SK-N-SH treated with all-trans-retinoic acid at 6 μM for 48 hours (cell line): ENCODE measurements at regions not wholly inside any gene's neighbourhood (a gene's known extent, or its start where the extent isn't known, plus 50 kb on each side); places are given as distances from the start of the nearest gene placed in this dataset.

ENCODE experiments used
- ATAC-seq: fragments of 200-7000 bp; cut with Tn5 transposase; 3 replicates; pipeline ENCODE4 v1.9.1; 2020; ENCODE audit warnings: mild to moderate bottlenecking, moderate library complexity
- BACH2 ChIP-seq: fragments of 250-450 bp; sonication (Bioruptor Pico); IDR thresholded peaks from 2 replicates; pipeline ENCODE4 v1.9.0; 2021; ENCODE audit warnings: mild to moderate bottlenecking, borderline replicate concordance
- CSDC2 ChIP-seq: fragments of 250-450 bp; sonication (Bioruptor Pico); IDR thresholded peaks from 2 replicates; pipeline ENCODE4 v1.5.0; 2020; ENCODE audit warnings: mild to moderate bottlenecking, moderate library complexity
- ESRRG ChIP-seq: fragments of 250-450 bp; sonication (Bioruptor Pico); IDR thresholded peaks from 2 replicates; pipeline ENCODE4 v1.6.1; 2021; ENCODE audit warnings: mild to moderate bottlenecking
- ISL1 ChIP-seq: fragments of 250-450 bp; sonication (Bioruptor Pico); IDR thresholded peaks from 2 replicates; pipeline ENCODE4 v2.1.2; 2022; ENCODE audit warnings: mild to moderate bottlenecking, moderate library complexity
- PPARA ChIP-seq: fragments of 250-450 bp; sonication (Bioruptor Pico); IDR thresholded peaks from 2 replicates; pipeline ENCODE4 v1.5.0; 2020; ENCODE audit warnings: mild to moderate bottlenecking, borderline replicate concordance
- RARB ChIP-seq: fragments of 250-450 bp; sonication (Bioruptor Pico); IDR thresholded peaks from 2 replicates; pipeline ENCODE4 v1.8.0; 2021; ENCODE audit warnings: mild to moderate bottlenecking, moderate library complexity
- TCF4 ChIP-seq: fragments of 250-450 bp; sonication (Bioruptor Pico); IDR thresholded peaks from 2 replicates; pipeline ENCODE4 v1.8.0; 2021; ENCODE audit warnings: mild to moderate bottlenecking, moderate library complexity, borderline replicate concordance
- TOX ChIP-seq: fragments of 250-450 bp; sonication (Bioruptor Pico); IDR thresholded peaks from 2 replicates; pipeline ENCODE4 v1.8.0; 2021; ENCODE audit warnings: mild to moderate bottlenecking, moderate library complexity, borderline replicate concordance
- ZC3H10 ChIP-seq: fragments of 250-450 bp; sonication (Bioruptor Pico); IDR thresholded peaks from 2 replicates; pipeline ENCODE4 v1.5.1; 2021; ENCODE audit warnings: mild to moderate bottlenecking, moderate library complexity
- ZFP3 ChIP-seq: fragments of 250-450 bp; sonication (Bioruptor Pico); IDR thresholded peaks from 2 replicates; pipeline ENCODE4 v1.5.0; 2020; ENCODE audit warnings: mild to moderate bottlenecking, moderate library complexity
- ZNF565 ChIP-seq: fragments of 450-650 bp; formaldehyde crosslinking; conservative IDR thresholded peaks from 2 replicates; pipeline ENCODE4 v1.5.0; 2020; ENCODE audit warnings: low read depth, mild to moderate bottlenecking, moderate library complexity
- ZNF70 ChIP-seq: fragments of 450-650 bp; formaldehyde crosslinking; IDR thresholded peaks from 2 replicates; pipeline ENCODE4 v1.5.0; 2020; ENCODE audit warnings: mild to moderate bottlenecking, moderate library complexity
- ZNF8 ChIP-seq: fragments of 450-650 bp; formaldehyde crosslinking; IDR thresholded peaks from 2 replicates; pipeline ENCODE4 v1.5.0; 2020; ENCODE audit warnings: mild to moderate bottlenecking, moderate library complexity
- TF ChIP-seq, protein P1 (sequence below): fragments of 250-450 bp; sonication (Bioruptor Pico); IDR thresholded peaks from 2 replicates; pipeline ENCODE4 v1.5.1; 2020; ENCODE audit warnings: low read depth, mild to moderate bottlenecking, moderate library complexity
- TF ChIP-seq, protein P2 (sequence below): fragments of 250-450 bp; sonication (Bioruptor Pico); IDR thresholded peaks from 2 replicates; pipeline ENCODE4 v1.5.1; 2021; ENCODE audit warnings: mild to moderate bottlenecking, moderate library complexity
- TF ChIP-seq, protein P3 (sequence below): fragments of 250-450 bp; sonication (Bioruptor Pico); IDR thresholded peaks from 2 replicates; pipeline ENCODE4 v1.5.0; 2020; ENCODE audit warnings: mild to moderate bottlenecking, moderate library complexity
- TF ChIP-seq, protein P4 (sequence below): fragments of 250-450 bp; sonication (Bioruptor Pico); IDR thresholded peaks from 2 replicates; pipeline ENCODE4 v1.8.0; 2021; ENCODE audit warnings: low read depth, mild to moderate bottlenecking, moderate library complexity, borderline replicate concordance
- TF ChIP-seq, protein P5 (sequence below): fragments of 250-450 bp; sonication (Bioruptor Pico); IDR thresholded peaks from 2 replicates; pipeline ENCODE4 v1.8.0; 2020; ENCODE audit warnings: mild to moderate bottlenecking, moderate library complexity, borderline replicate concordance

DNA sequence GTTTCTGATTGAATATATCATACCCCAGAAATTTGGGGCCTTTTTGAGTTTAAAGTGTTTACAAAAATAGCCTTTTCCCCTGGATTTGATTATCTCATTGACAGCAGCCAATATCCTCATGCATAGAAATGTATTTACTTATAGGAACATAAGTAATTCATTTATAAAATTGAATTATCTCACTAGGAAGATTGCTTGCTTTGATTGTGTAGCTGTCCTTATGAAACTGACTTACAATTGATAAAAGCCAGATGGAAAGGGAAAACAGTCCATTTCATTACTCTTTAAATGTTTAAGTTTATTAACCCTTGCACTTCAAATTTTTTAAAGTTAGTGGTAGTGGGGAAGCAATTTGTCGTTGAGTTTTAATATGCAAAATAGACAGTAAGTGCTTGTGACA, 310.2 kb upstream of the TBX22 start:
- no peak for ATAC-seq

DNA sequence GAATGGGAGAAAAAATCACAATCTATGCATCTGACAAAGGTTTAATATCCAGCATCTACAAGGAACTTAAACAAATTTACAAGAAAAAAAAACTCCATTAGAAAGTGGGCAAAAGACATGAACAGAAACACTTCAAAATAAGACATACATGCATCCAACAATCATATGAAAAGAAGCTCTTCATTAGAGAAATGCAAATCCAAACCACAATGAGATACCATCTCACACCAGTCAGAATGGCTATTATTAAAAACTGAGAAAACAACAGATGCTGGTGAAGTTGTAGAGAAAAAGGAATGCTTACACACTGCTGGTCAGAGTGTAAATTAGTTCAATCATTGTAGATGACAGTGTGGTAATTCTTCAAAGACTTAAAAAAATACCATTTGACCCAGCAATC, 306.0 kb upstream of the TBX22 start:
- TF ChIP-seq RARB (no peak), ZC3H10 (CRISPR knock-in tag) (no peak), TCF4 (no peak), BACH2 (CRISPR knock-in tag) (no peak), CSDC2 (CRISPR knock-in tag) (no peak), PPARA (CRISPR knock-in tag) (no peak), TOX (no peak), ESRRG (no peak), ZNF8 (CRISPR knock-in tag) (no peak), ZNF70 (CRISPR knock-in tag) (no peak), ZFP3 (CRISPR knock-in tag) (no peak), ISL1 (CRISPR knock-in tag) (no peak), ZNF565 (no peak)
- TF ChIP-seq, protein P1, sequence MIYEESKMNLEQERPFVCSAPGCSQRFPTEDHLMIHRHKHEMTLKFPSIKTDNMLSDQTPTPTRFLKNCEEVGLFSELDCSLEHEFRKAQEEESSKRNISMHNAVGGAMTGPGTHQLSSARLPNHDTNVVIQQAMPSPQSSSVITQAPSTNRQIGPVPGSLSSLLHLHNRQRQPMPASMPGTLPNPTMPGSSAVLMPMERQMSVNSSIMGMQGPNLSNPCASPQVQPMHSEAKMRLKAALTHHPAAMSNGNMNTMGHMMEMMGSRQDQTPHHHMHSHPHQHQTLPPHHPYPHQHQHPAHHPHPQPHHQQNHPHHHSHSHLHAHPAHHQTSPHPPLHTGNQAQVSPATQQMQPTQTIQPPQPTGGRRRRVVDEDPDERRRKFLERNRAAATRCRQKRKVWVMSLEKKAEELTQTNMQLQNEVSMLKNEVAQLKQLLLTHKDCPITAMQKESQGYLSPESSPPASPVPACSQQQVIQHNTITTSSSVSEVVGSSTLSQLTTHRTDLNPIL, result no peak
- TF ChIP-seq, protein P2, sequence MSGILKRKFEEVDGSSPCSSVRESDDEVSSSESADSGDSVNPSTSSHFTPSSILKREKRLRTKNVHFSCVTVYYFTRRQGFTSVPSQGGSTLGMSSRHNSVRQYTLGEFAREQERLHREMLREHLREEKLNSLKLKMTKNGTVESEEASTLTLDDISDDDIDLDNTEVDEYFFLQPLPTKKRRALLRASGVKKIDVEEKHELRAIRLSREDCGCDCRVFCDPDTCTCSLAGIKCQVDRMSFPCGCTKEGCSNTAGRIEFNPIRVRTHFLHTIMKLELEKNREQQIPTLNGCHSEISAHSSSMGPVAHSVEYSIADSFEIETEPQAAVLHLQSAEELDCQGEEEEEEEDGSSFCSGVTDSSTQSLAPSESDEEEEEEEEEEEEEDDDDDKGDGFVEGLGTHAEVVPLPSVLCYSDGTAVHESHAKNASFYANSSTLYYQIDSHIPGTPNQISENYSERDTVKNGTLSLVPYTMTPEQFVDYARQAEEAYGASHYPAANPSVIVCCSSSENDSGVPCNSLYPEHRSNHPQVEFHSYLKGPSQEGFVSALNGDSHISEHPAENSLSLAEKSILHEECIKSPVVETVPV (CRISPR knock-in tag), result no peak
- TF ChIP-seq, protein P3, sequence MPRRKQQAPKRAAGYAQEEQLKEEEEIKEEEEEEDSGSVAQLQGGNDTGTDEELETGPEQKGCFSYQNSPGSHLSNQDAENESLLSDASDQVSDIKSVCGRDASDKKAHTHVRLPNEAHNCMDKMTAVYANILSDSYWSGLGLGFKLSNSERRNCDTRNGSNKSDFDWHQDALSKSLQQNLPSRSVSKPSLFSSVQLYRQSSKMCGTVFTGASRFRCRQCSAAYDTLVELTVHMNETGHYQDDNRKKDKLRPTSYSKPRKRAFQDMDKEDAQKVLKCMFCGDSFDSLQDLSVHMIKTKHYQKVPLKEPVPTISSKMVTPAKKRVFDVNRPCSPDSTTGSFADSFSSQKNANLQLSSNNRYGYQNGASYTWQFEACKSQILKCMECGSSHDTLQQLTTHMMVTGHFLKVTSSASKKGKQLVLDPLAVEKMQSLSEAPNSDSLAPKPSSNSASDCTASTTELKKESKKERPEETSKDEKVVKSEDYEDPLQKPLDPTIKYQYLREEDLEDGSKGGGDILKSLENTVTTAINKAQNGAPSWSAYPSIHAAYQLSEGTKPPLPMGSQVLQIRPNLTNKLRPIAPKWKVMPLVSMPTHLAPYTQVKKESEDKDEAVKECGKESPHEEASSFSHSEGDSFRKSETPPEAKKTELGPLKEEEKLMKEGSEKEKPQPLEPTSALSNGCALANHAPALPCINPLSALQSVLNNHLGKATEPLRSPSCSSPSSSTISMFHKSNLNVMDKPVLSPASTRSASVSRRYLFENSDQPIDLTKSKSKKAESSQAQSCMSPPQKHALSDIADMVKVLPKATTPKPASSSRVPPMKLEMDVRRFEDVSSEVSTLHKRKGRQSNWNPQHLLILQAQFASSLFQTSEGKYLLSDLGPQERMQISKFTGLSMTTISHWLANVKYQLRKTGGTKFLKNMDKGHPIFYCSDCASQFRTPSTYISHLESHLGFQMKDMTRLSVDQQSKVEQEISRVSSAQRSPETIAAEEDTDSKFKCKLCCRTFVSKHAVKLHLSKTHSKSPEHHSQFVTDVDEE (CRISPR knock-in tag), result no peak
- TF ChIP-seq, protein P4, sequence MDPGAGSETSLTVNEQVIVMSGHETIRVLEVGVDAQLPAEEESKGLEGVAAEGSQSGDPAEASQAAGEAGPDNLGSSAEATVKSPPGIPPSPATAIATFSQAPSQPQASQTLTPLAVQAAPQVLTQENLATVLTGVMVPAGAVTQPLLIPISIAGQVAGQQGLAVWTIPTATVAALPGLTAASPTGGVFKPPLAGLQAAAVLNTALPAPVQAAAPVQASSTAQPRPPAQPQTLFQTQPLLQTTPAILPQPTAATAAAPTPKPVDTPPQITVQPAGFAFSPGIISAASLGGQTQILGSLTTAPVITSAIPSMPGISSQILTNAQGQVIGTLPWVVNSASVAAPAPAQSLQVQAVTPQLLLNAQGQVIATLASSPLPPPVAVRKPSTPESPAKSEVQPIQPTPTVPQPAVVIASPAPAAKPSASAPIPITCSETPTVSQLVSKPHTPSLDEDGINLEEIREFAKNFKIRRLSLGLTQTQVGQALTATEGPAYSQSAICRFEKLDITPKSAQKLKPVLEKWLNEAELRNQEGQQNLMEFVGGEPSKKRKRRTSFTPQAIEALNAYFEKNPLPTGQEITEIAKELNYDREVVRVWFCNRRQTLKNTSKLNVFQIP (CRISPR knock-in tag), result no peak
- TF ChIP-seq, protein P5, sequence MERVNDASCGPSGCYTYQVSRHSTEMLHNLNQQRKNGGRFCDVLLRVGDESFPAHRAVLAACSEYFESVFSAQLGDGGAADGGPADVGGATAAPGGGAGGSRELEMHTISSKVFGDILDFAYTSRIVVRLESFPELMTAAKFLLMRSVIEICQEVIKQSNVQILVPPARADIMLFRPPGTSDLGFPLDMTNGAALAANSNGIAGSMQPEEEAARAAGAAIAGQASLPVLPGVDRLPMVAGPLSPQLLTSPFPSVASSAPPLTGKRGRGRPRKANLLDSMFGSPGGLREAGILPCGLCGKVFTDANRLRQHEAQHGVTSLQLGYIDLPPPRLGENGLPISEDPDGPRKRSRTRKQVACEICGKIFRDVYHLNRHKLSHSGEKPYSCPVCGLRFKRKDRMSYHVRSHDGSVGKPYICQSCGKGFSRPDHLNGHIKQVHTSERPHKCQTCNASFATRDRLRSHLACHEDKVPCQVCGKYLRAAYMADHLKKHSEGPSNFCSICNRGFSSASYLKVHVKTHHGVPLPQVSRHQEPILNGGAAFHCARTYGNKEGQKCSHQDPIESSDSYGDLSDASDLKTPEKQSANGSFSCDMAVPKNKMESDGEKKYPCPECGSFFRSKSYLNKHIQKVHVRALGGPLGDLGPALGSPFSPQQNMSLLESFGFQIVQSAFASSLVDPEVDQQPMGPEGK (CRISPR knock-in tag), result no peak
- no peak for ATAC-seq

More for the DNA sequence above, 310.2 kb upstream of the TBX22 start:
- peak; percentile 87 for TF ChIP-seq TCF4
- peak; percentile 71 for TF ChIP-seq ISL1 (CRISPR knock-in tag)
- TF ChIP-seq, protein P3 (CRISPR knock-in tag), result 0 out of 2 replicates have a peak, but pooled peaks have one; percentile 14
- TF ChIP-seq, protein P2 (CRISPR knock-in tag), result no peak
